DOHH2 (cell line): ENCODE measurements at regions not wholly inside any gene's neighbourhood (a gene's known extent, or its start where the extent isn't known, plus 50 kb on each side); places are given as distances from the start of the nearest gene placed in this dataset.

ENCODE experiments used
- H3F3A ChIP-seq: fragments of 200-600 bp; sonication (generic), shearing (Covaris generic); 2 replicates; pipeline ENCODE4 v1.6.0; 2016; ENCODE audit warnings: antibody characterized with exemption, mild to moderate bottlenecking; ENCODE audit not compliant: control insufficient read depth, insufficient read depth
- H3K27ac ChIP-seq: fragments of 200-600 bp; sonication (generic); 2 replicates; pipeline ENCODE4 v1.5.1; 2014; ENCODE audit warnings: low read depth, mild to moderate bottlenecking, low read length, moderate library complexity
- H3K27me3 ChIP-seq: fragments of 200-600 bp; sonication (generic); 2 replicates; pipeline ENCODE4 v1.6.1; 2014; ENCODE audit warnings: mild to moderate bottlenecking, low read length, mixed read lengths; ENCODE audit not compliant: control insufficient read depth
- H3K36me3 ChIP-seq: fragments of 200-600 bp; sonication (generic); 2 replicates; pipeline ENCODE4 v1.6.1; 2014; ENCODE audit warnings: mild to moderate bottlenecking, low read length, moderate library complexity, mixed read lengths; ENCODE audit not compliant: control insufficient read depth
- H3K4me1 ChIP-seq: fragments of 200-600 bp; sonication (generic); 2 replicates; pipeline ENCODE4 v1.6.1; 2014; ENCODE audit warnings: mild to moderate bottlenecking, low read length, mixed read lengths; ENCODE audit not compliant: control insufficient read depth
- H3K4me2 ChIP-seq: fragments of 200-600 bp; sonication (generic); 2 replicates; pipeline ENCODE4 v1.6.0; 2014; ENCODE audit warnings: mild to moderate bottlenecking, low read length, moderate library complexity
- H3K4me3 ChIP-seq: fragments of 200-600 bp; sonication (generic); 2 replicates; pipeline ENCODE4 v1.5.1; 2014; ENCODE audit warnings: mild to moderate bottlenecking, low read length, mixed read lengths
- H3K79me2 ChIP-seq: fragments of 200-600 bp; sonication (generic); 2 replicates; pipeline ENCODE4 v1.6.1; 2014; ENCODE audit warnings: mild to moderate bottlenecking, low read length, mixed read lengths; ENCODE audit not compliant: control insufficient read depth
- H3K9me2 ChIP-seq: fragments of 200-600 bp; sonication (generic); replicated peaks from 2 replicates; pipeline ENCODE4 v1.6.1; 2014; ENCODE audit warnings: mild to moderate bottlenecking, low read length, mixed read lengths; ENCODE audit not compliant: control insufficient read depth
- H3K9me3 ChIP-seq: fragments of 200-600 bp; sonication (generic); 2 replicates; pipeline ENCODE4 v1.6.1; 2014; ENCODE audit warnings: antibody characterized with exemption, low read length, mixed read lengths; ENCODE audit not compliant: control insufficient read depth, insufficient read depth
- H4K20me1 ChIP-seq: fragments of 200-600 bp; sonication (generic); 2 replicates; pipeline ENCODE4 v1.6.0; 2014; ENCODE audit warnings: low read depth, mild to moderate bottlenecking, antibody characterized with exemption, low read length, moderate library complexity; ENCODE audit not compliant: control insufficient read depth, insufficient read depth
- EZH2phosphoT487 ChIP-seq: fragments of 200-600 bp; sonication (generic); IDR thresholded peaks from 2 replicates; pipeline ENCODE4 v1.6.1; 2017; ENCODE audit warnings: borderline replicate concordance, mild to moderate bottlenecking, antibody characterized with exemption, low read length, moderate library complexity, mixed read lengths
- TF ChIP-seq, protein P1 (sequence below): fragments of 200-600 bp; sonication (generic); IDR thresholded peaks from one replicate; pipeline ENCODE4 v1.5.1; 2014; ENCODE audit warnings: antibody characterized with exemption, mild to moderate bottlenecking, low read depth, low read length; ENCODE audit not compliant: poor library complexity, severe bottlenecking

DNA sequence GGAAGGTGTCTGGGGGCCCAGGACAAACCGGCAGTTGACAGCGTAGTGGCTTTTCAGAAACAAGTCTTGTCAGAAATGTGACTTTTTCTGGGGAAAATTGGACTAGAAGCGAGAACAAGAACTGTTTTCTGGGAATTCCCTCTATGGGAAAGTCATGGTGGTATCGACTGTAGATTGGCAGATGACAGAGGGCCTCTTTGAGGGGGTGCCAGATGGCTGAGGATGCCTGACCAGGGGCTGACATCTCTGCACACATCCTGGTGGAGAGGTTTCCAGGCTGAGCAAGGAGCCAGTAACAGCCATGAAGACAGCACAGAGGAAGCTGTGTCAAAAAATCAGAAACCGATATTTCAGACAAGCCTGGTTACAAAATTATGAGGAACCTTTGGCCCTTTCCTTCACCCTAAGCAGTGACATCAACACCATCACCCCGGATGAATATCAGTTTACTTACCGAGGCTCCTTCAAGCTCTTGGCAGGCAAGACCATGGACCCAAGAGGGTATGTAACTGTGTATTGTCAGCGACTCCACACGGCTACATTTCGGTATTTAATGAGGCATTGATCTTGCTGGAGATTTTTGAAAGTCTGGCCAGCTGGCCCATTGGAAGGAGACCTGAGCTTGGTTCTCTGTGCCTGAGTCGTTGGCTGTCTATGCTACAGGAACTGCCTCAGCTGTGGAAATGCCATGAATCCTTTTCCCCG lies 1525.3 kb upstream of the TMEM132C start:
- H3K79me2 ChIP-seq = no peaks in the 10 kb centered on the region

DNA sequence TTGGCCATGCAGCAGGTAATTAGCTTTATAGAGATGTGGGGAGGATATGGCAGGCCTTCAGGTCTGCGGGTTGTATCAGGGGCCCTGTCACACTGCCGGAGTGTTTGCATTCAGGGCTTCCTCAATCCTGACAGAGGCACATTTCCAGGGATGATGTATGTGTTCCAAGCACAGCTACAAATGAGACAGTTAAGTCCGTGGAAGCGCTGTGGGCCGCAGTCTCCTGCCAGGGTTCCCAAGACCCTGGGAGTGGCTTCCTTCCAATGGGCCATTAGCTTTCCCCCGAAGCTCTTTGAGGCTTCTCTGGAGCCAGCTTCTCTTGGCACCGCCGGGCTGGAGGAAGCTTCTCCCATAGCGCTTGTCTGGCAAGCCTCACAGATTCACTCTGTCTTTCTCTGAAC lies 1524.7 kb upstream of the TMEM132C start:
- no peak overlapping the region for H3K27ac ChIP-seq
- no peaks in the 10 kb centered on the region for H3K79me2 ChIP-seq
- no peaks in the 10 kb centered on the region for H3F3A ChIP-seq
- H3K4me1 ChIP-seq = no peaks in the 10 kb centered on the region
- no peaks in the 10 kb centered on the region for H4K20me1 ChIP-seq
- H3K9me3 ChIP-seq = no peaks in the 10 kb centered on the region
- no peaks in the 10 kb centered on the region for H3K27me3 ChIP-seq
- no peak overlapping the region for H3K4me2 ChIP-seq
- H3K9me2 ChIP-seq = no peaks in the 10 kb centered on the region
- H3K36me3 ChIP-seq = no peaks in the 10 kb centered on the region
- TF ChIP-seq, protein P1, sequence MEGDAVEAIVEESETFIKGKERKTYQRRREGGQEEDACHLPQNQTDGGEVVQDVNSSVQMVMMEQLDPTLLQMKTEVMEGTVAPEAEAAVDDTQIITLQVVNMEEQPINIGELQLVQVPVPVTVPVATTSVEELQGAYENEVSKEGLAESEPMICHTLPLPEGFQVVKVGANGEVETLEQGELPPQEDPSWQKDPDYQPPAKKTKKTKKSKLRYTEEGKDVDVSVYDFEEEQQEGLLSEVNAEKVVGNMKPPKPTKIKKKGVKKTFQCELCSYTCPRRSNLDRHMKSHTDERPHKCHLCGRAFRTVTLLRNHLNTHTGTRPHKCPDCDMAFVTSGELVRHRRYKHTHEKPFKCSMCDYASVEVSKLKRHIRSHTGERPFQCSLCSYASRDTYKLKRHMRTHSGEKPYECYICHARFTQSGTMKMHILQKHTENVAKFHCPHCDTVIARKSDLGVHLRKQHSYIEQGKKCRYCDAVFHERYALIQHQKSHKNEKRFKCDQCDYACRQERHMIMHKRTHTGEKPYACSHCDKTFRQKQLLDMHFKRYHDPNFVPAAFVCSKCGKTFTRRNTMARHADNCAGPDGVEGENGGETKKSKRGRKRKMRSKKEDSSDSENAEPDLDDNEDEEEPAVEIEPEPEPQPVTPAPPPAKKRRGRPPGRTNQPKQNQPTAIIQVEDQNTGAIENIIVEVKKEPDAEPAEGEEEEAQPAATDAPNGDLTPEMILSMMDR = no peak
- no peak for TF ChIP-seq EZH2phosphoT487
- H3K4me3 ChIP-seq = no peak overlapping the region

More for the DNA sequence above, 1525.3 kb upstream of the TMEM132C start:
- Histone ChIP-seq H3K4me1 (no peaks in the 10 kb centered on the region), H3K27ac (no peak overlapping the region), H3F3A (no peaks in the 10 kb centered on the region), H3K4me2 (no peak overlapping the region), H4K20me1 (no peaks in the 10 kb centered on the region), H3K27me3 (no peaks in the 10 kb centered on the region), H3K4me3 (no peak overlapping the region), H3K9me2 (no peaks in the 10 kb centered on the region), H3K36me3 (no peaks in the 10 kb centered on the region), H3K9me3 (no peaks in the 10 kb centered on the region)
- no peak for TF ChIP-seq EZH2phosphoT487
- TF ChIP-seq, protein P1 = no peak

DNA sequence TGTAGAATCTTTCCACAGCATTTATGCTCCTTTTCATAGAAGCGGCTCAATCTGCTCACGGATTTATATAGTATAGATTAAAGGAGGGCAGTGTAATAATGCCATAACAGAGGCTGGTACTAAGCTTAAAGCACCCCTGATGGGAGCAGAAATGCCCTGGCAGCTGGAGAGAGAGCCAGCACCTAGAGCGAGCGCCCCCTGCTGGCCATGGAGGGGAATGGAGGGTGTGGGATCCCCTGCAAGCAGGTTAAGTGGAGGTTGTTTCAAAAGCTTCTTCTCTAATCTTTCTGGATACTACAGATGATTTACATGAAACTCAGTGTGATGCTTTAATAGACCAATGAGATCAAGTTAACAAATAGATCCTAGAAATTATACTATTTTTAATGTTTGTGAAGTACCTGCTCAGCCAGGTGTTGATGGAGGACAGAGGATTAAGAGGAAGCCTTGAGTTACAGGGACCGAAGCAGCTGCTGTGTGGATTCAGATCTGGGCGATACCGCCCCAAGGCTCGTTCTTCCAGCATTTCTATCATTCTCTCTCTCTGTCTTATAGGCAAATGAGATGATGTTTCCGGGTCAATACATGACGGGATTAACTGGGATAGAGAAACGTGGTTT lies 1519.3 kb upstream of the TMEM132C start:
- Histone ChIP-seq H3K4me2 (no peak overlapping the region), H3K36me3 (no peaks in the 10 kb centered on the region), H3K4me3 (no peak overlapping the region), H4K20me1 (no peaks in the 10 kb centered on the region), H3K27me3 (no peaks in the 10 kb centered on the region), H3K9me2 (no peaks in the 10 kb centered on the region), H3K4me1 (no peaks in the 10 kb centered on the region), H3F3A (no peaks in the 10 kb centered on the region), H3K27ac (no peak overlapping the region), H3K9me3 (no peaks in the 10 kb centered on the region), H3K79me2 (no peaks in the 10 kb centered on the region)
- TF ChIP-seq EZH2phosphoT487 = no peak
- TF ChIP-seq, protein P1 = peak; percentile 96
